ENCODE measurements at regions not wholly inside any gene's neighbourhood (a gene's known extent, or its start where the extent isn't known, plus 50 kb on each side); places are given as distances from the start of the nearest gene placed in this dataset.

DNA sequence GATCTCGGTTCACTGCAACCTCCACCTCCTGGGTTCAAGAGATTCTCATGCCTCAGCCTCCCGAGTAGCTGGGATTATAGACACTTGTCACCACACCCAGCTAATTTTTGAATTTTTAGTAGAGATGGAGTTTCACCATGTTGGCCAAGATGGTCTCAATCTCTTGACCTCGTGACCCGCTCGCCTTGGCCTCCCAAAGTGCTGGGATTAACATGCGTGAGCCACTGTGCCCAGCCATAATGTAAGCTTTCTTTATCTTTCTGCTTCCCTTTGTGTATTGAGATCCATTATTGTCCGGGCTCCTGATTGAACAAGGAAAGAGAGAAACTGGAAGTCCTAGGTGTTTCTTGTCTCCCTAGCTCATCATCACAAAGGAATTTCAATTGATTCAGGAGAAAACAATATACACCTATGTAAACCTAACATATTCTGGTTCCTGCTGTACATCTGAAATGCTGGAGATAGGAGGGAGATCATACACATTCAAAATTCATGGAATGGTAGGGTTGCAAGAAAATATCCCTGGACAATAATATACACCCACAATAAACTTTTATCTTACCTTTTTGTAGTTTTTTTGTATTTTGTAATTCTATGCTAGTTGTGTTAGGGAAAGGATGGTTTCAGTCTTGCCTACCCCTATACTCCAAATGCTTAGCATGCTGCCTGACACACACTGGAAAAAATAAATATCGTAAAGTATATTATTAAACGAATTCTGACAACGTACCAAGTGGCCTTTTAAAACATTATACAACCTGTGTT is 194.4 kb upstream of the HS3ST1 start:
- H3K79me2 ChIP-seq (ENCODE audit: insufficient read depth, low read depth), result no peaks in the 10 kb centered on the region
- TF ChIP-seq, protein P1, sequence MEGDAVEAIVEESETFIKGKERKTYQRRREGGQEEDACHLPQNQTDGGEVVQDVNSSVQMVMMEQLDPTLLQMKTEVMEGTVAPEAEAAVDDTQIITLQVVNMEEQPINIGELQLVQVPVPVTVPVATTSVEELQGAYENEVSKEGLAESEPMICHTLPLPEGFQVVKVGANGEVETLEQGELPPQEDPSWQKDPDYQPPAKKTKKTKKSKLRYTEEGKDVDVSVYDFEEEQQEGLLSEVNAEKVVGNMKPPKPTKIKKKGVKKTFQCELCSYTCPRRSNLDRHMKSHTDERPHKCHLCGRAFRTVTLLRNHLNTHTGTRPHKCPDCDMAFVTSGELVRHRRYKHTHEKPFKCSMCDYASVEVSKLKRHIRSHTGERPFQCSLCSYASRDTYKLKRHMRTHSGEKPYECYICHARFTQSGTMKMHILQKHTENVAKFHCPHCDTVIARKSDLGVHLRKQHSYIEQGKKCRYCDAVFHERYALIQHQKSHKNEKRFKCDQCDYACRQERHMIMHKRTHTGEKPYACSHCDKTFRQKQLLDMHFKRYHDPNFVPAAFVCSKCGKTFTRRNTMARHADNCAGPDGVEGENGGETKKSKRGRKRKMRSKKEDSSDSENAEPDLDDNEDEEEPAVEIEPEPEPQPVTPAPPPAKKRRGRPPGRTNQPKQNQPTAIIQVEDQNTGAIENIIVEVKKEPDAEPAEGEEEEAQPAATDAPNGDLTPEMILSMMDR (conservative IDR thresholded peaks at IDR 0.05; ENCODE audit: low read depth, low read length), result no peak
- H3K9ac ChIP-seq, result no peak overlapping the region
- H3K27me3 ChIP-seq (ENCODE audit: insufficient read depth, low read depth), result no peaks in the 10 kb centered on the region
- no peaks in the 10 kb centered on the region for H4K20me1 ChIP-seq (ENCODE audit: insufficient read depth)
- no peak overlapping the region for H2AFZ ChIP-seq (ENCODE audit: low read depth)
- H3K36me3 ChIP-seq (ENCODE audit: insufficient read depth), result no peaks in the 10 kb centered on the region
- no peaks in the 10 kb centered on the region for H3K4me1 ChIP-seq (ENCODE audit: low read depth, poor library complexity, severe bottlenecking)
- H3K4me2 ChIP-seq, result no peak overlapping the region
- no peak overlapping the region for H3K27ac ChIP-seq
- H3K4me3 ChIP-seq (IDR thresholded peaks at IDR 0.05; ENCODE audit: insufficient read depth, low read depth, low read length), result no peak overlapping the region

DNA sequence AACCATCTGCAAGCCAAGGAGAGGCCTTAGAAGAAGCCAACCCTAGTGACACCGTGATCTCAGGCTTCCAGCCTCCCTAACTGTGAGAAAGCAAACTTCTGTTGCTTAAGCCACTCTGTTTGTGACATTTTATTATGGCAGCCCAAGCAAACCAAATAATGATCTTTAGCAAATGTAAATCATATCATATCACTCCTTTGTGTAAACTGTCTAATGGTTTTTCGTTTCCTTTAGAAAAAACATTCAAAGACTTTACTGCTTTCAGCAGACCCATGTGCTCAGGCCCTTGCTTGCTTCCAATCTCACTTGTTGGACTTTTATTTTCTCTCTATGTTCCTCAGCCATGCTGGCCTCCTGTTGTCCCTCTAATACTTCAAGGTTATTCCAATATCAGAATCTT is 192.2 kb upstream of the HS3ST1 start:
- no peak overlapping the region for H3K4me2 ChIP-seq
- H3K4me1 ChIP-seq (ENCODE audit: low read depth, poor library complexity, severe bottlenecking), result no peaks in the 10 kb centered on the region
- no peak overlapping the region for H3K27ac ChIP-seq
- H2AFZ ChIP-seq (ENCODE audit: low read depth), result no peak overlapping the region
- H3K36me3 ChIP-seq (ENCODE audit: insufficient read depth), result no peaks in the 10 kb centered on the region
- H3K9ac ChIP-seq, result no peak overlapping the region
- no peaks in the 10 kb centered on the region for H3K27me3 ChIP-seq (ENCODE audit: insufficient read depth, low read depth)
- no peaks in the 10 kb centered on the region for H4K20me1 ChIP-seq (ENCODE audit: insufficient read depth)
- H3K4me3 ChIP-seq (IDR thresholded peaks at IDR 0.05; ENCODE audit: insufficient read depth, low read depth, low read length), result no peak overlapping the region
- TF ChIP-seq, protein P1 (conservative IDR thresholded peaks at IDR 0.05; ENCODE audit: low read depth, low read length), result no peak
- H3K79me2 ChIP-seq (ENCODE audit: insufficient read depth, low read depth), result no peaks in the 10 kb centered on the region

DNA sequence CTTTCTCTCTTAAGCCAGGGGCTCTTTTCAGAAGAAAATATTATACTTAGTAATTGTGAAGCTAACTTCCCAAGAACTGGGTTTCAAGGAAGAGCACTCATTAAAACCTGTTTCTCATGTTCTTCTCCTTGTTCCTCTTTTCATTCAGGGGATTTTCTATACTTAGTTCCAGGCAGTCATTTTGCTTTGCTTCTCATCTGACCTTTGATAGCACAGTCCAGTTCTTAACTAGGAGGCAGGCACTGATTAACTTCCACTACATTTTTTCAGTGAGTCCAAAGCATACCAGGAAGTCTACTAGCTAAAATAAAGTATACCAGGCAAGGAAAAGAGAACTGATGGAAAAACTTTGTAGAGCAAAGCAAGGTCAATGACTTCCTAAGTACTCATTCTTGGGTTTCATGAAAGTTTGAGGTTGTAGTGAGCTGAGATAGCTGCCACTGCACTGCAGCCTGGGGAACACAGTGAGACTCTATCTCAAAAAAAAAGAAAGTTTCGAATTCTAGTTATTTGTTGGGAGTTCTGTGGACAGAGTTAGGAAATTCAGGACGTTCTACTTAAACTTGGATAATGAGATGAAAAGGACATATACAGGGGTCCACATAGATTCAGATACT is 190.1 kb upstream of the HS3ST1 start:
- no peaks in the 10 kb centered on the region for H3K4me1 ChIP-seq (ENCODE audit: low read depth, poor library complexity, severe bottlenecking)
- no peak overlapping the region for H2AFZ ChIP-seq (ENCODE audit: low read depth)
- H3K9ac ChIP-seq, result no peak overlapping the region
- H3K4me2 ChIP-seq, result no peak overlapping the region
- TF ChIP-seq, protein P1 (conservative IDR thresholded peaks at IDR 0.05; ENCODE audit: low read depth, low read length), result no peak
- no peaks in the 10 kb centered on the region for H4K20me1 ChIP-seq (ENCODE audit: insufficient read depth)
- no peaks in the 10 kb centered on the region for H3K79me2 ChIP-seq (ENCODE audit: insufficient read depth, low read depth)
- H3K4me3 ChIP-seq (IDR thresholded peaks at IDR 0.05; ENCODE audit: insufficient read depth, low read depth, low read length), result no peak overlapping the region
- H3K36me3 ChIP-seq (ENCODE audit: insufficient read depth), result no peaks in the 10 kb centered on the region
- H3K27ac ChIP-seq, result no peak overlapping the region
- H3K27me3 ChIP-seq (ENCODE audit: insufficient read depth, low read depth), result no peaks in the 10 kb centered on the region

DNA sequence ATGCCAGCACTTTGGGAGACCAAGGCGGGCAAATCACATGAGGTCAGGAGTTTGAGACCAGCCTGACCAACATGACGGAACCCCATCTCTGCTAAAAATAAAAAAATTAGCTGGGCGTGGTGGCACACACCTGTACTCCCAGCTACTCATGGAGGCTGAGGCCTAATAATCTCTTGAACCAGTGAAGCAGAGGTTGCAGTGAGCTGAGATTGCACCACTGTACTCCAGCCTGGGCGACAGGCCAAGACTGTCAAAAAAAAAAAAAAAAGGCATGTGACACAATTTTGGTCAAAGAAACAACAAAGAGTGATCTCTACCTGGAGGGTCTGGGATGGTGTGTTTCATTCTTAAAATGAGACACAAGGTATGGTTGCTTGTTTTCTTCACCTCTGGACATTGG is 188.2 kb upstream of the HS3ST1 start:
- no peak overlapping the region for H3K9ac ChIP-seq
- H3K4me2 ChIP-seq, result no peak overlapping the region
- no peak overlapping the region for H2AFZ ChIP-seq (ENCODE audit: low read depth)
- H3K4me3 ChIP-seq (IDR thresholded peaks at IDR 0.05; ENCODE audit: insufficient read depth, low read depth, low read length), result no peak overlapping the region
- H3K4me1 ChIP-seq (ENCODE audit: low read depth, poor library complexity, severe bottlenecking), result no peaks in the 10 kb centered on the region
- H4K20me1 ChIP-seq (ENCODE audit: insufficient read depth), result no peaks in the 10 kb centered on the region
- TF ChIP-seq, protein P1 (conservative IDR thresholded peaks at IDR 0.05; ENCODE audit: low read depth, low read length), result no peak
- H3K27ac ChIP-seq, result no peak overlapping the region
- H3K79me2 ChIP-seq (ENCODE audit: insufficient read depth, low read depth), result no peaks in the 10 kb centered on the region
- H3K27me3 ChIP-seq (ENCODE audit: insufficient read depth, low read depth), result no peaks in the 10 kb centered on the region
- no peaks in the 10 kb centered on the region for H3K36me3 ChIP-seq (ENCODE audit: insufficient read depth)

Measured in KMS-11 (cell line).